Adrenal gland (tissue), 5 donors: ENCODE measurements at regions not wholly inside any gene's neighbourhood (a gene's known extent, or its start where the extent isn't known, plus 50 kb on each side); places are given as distances from the start of the nearest gene placed in this dataset.

Experiments
- POLR2A ChIP-seq, 2 donors: fragments of 450-650 bp; IDR thresholded peaks; one replicate each; pipeline ENCODE4 v1.6.1; 2017; ENCODE audit warnings: antibody characterized with exemption in 2 of 2, mild to moderate bottlenecking in 2 of 2, moderate library complexity in 1 of 2
- TF ChIP-seq, protein P1 (sequence below), 6 experiments: fragments of 450-650 bp in 4 of 6; fragments of 200-600 bp in 2 of 6; sonication (generic) in 1 of 6; IDR thresholded peaks; 1 replicate in 5 of 6; 2 replicates in 1 of 6; pipeline versions ENCODE4 v1.5.1 to v1.8.0; 2016 to 2021; ENCODE audit warnings: antibody characterized with exemption in 6 of 6, mild to moderate bottlenecking in 2 of 6, moderate library complexity in 1 of 6
- donor health status: DM: no; HTN: no; CAD: no.

DNA sequence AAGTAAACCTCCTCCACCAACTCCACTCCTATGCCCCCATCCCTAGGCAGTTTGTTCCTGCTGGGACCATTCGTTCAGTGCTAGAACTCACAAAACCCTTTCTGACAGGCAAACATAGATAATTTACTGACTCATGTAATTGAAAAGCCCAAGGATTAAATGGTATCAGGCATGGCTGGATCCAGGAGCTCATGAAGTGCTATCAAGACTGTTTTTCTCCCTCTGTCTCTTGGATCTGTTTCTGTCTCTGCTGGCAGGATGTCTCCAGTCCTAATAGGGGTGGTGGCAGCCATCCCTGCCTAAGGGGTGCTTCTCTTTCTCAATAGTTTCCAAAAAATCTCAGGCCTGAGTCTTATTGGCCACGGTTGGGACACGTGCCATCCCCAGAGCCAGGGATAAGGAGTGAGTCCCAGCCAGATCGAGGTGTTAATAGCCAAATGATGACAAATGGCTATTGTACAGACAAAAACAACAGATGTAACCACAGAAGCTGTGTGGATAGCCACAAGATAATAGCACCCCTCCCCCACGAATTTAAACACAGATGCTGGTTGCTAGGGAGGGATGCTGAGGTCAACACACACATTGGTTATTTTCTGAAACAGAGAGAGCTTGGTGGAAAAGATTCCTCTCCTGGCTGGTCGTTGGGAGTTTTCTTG is 168.6 kb downstream of the SHQ1 start:
- TF ChIP-seq, protein P1, sequence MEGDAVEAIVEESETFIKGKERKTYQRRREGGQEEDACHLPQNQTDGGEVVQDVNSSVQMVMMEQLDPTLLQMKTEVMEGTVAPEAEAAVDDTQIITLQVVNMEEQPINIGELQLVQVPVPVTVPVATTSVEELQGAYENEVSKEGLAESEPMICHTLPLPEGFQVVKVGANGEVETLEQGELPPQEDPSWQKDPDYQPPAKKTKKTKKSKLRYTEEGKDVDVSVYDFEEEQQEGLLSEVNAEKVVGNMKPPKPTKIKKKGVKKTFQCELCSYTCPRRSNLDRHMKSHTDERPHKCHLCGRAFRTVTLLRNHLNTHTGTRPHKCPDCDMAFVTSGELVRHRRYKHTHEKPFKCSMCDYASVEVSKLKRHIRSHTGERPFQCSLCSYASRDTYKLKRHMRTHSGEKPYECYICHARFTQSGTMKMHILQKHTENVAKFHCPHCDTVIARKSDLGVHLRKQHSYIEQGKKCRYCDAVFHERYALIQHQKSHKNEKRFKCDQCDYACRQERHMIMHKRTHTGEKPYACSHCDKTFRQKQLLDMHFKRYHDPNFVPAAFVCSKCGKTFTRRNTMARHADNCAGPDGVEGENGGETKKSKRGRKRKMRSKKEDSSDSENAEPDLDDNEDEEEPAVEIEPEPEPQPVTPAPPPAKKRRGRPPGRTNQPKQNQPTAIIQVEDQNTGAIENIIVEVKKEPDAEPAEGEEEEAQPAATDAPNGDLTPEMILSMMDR (IDR thresholded peaks at IDR 0.05) = no peak
- no peak for TF ChIP-seq POLR2A (IDR thresholded peaks at IDR 0.05)
